ENCODE measurements at regions not wholly inside any gene's neighbourhood (a gene's known extent, or its start where the extent isn't known, plus 50 kb on each side); places are given as distances from the start of the nearest gene placed in this dataset.

DNA sequence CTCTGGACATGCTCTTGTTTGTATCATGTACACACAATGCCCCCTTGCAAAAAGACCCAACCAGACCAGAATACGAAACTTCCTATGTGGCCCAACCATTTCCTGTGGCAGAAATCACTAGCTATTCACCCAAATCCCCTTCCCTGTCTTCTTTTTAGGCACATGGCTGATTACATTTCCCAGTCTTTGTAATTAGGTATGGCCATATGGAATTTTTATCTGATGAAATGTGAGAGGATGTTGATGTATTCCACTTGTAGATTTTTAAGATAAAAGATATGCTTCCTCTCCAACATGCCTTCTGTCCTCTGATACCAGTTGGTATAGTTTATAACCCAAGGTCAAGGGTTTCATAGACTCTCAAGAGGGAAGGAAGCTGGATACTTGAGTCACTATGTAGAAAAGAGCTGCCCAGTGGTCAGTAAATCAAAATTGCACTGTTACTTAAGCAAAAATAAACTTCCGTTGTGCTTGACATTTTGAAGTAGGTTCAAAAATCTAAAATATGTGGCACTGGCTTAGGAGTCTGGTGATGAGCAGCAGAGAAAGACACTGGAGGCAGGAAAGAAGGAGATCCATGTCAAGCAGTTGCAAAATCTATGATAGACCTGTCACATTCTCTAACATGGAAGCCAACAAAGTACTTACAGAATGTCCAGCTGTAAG is 297.4 kb downstream of the SMAD2 start:
- Mint-ChIP-seq H3K27ac (ENCODE audit: unreplicated experiment) (no peak overlapping the region), H3K4me1 (ENCODE audit: low read depth) (no peaks in the 10 kb centered on the region), H3K9me3 (ENCODE audit: low read depth) (no peaks in the 10 kb centered on the region), H3K27me3 (ENCODE audit: low read depth) (peaks cover 12% of the 10 kb centered on the region), H3K4me3 (ENCODE audit: unreplicated experiment) (no peak overlapping the region), H3K36me3 (ENCODE audit: low read depth) (no peaks in the 10 kb centered on the region)
- TF ChIP-seq, protein P1, sequence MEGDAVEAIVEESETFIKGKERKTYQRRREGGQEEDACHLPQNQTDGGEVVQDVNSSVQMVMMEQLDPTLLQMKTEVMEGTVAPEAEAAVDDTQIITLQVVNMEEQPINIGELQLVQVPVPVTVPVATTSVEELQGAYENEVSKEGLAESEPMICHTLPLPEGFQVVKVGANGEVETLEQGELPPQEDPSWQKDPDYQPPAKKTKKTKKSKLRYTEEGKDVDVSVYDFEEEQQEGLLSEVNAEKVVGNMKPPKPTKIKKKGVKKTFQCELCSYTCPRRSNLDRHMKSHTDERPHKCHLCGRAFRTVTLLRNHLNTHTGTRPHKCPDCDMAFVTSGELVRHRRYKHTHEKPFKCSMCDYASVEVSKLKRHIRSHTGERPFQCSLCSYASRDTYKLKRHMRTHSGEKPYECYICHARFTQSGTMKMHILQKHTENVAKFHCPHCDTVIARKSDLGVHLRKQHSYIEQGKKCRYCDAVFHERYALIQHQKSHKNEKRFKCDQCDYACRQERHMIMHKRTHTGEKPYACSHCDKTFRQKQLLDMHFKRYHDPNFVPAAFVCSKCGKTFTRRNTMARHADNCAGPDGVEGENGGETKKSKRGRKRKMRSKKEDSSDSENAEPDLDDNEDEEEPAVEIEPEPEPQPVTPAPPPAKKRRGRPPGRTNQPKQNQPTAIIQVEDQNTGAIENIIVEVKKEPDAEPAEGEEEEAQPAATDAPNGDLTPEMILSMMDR (IDR thresholded peaks at IDR 0.05): no peak
- DNase-seq (ENCODE audit: low spot score): no peak

DNA sequence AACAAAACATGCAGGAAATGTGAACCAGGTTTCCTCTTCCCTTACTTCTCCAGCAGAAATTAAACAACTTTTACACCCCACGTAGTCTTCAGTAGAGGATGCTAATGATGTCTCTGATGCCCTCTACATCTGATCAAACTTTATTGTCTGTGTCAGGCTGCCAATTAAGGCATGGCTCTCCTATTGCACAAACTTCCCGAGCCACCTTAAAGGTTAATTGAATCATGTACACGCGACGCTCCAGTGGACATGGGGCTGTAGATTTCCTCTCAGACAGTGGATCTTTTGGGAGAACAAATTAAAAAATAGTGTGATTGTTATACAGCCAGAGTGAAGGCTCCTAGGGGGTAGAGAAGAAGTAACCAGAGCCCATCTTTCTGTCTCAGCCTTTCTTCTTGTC is 301.6 kb downstream of the SMAD2 start:
- Mint-ChIP-seq H3K4me1 (ENCODE audit: low read depth) (no peaks in the 10 kb centered on the region), H3K36me3 (ENCODE audit: low read depth) (no peaks in the 10 kb centered on the region), H3K27ac (ENCODE audit: unreplicated experiment) (no peak overlapping the region), H3K4me3 (ENCODE audit: unreplicated experiment) (no peak overlapping the region), H3K27me3 (ENCODE audit: low read depth) (peaks cover 27% of the 10 kb centered on the region), H3K9me3 (ENCODE audit: low read depth) (no peaks in the 10 kb centered on the region)
- TF ChIP-seq, protein P1 (IDR thresholded peaks at IDR 0.05): no peak
- no peak for DNase-seq (ENCODE audit: low spot score)

GRCh38 chr18:47628240-47628781 is 302.1 kb downstream of the SMAD2 start:
- no peaks in the 10 kb centered on the region for H3K9me3 Mint-ChIP-seq (ENCODE audit: low read depth)
- DNase-seq (ENCODE audit: low spot score): no peak
- no peak overlapping the region for H3K4me3 Mint-ChIP-seq (ENCODE audit: unreplicated experiment)
- peaks cover 27% of the 10 kb centered on the region for H3K27me3 Mint-ChIP-seq (ENCODE audit: low read depth)
- H3K27ac Mint-ChIP-seq (ENCODE audit: unreplicated experiment): no peak overlapping the region
- H3K36me3 Mint-ChIP-seq (ENCODE audit: low read depth): no peaks in the 10 kb centered on the region
- TF ChIP-seq, protein P1 (IDR thresholded peaks at IDR 0.05): no peak
- H3K4me1 Mint-ChIP-seq (ENCODE audit: low read depth): no peaks in the 10 kb centered on the region

- Mint-ChIP-seq H3K27me3 (ENCODE audit: low read depth) (peaks cover 35% of the 10 kb centered on the region), H3K4me3 (ENCODE audit: unreplicated experiment) (no peak overlapping the region), H3K4me1 (ENCODE audit: low read depth) (no peaks in the 10 kb centered on the region), H3K27ac (ENCODE audit: unreplicated experiment) (no peak overlapping the region), H3K36me3 (ENCODE audit: low read depth) (no peaks in the 10 kb centered on the region), H3K9me3 (ENCODE audit: low read depth) (no peaks in the 10 kb centered on the region)
- DNase-seq (ENCODE audit: low spot score): no peak
- TF ChIP-seq, protein P1 (IDR thresholded peaks at IDR 0.05): no peak
Measured at GRCh38 chr18:47627030-47627429, 303.4 kb downstream of the SMAD2 start.

GRCh38 chr18:47619771-47620448 is 310.5 kb downstream of the SMAD2 start:
- H3K27ac Mint-ChIP-seq (ENCODE audit: unreplicated experiment): no peak overlapping the region
- peaks cover 20% of the 10 kb centered on the region for H3K27me3 Mint-ChIP-seq (ENCODE audit: low read depth)
- DNase-seq (ENCODE audit: low spot score): no peak
- TF ChIP-seq, protein P1 (IDR thresholded peaks at IDR 0.05): no peak
- H3K36me3 Mint-ChIP-seq (ENCODE audit: low read depth): no peaks in the 10 kb centered on the region
- no peaks in the 10 kb centered on the region for H3K4me1 Mint-ChIP-seq (ENCODE audit: low read depth)
- H3K9me3 Mint-ChIP-seq (ENCODE audit: low read depth): no peaks in the 10 kb centered on the region
- no peak overlapping the region for H3K4me3 Mint-ChIP-seq (ENCODE audit: unreplicated experiment)

Data from chondrocyte (in vitro differentiated cells).